DND-41 (cell line): ENCODE measurements at regions not wholly inside any gene's neighbourhood (a gene's known extent, or its start where the extent isn't known, plus 50 kb on each side); places are given as distances from the start of the nearest gene placed in this dataset.

ENCODE experiments used
- EZH2 ChIP-seq: IDR thresholded peaks from 3 replicates; pipeline ENCODE4 v1.6.1; 2012; ENCODE audit warnings: borderline replicate concordance, low read depth, mild to moderate bottlenecking, moderate library complexity, low read length, inconsistent platforms; ENCODE audit not compliant: severe bottlenecking
- TF ChIP-seq, protein P1 (sequence below): IDR thresholded peaks from 2 replicates; pipeline ENCODE4 v1.5.1; 2012; ENCODE audit warnings: borderline replicate concordance, low read length, moderate library complexity, mild to moderate bottlenecking; ENCODE audit not compliant: poor library complexity, severe bottlenecking; ENCODE audit errors: extremely low read depth

DNA sequence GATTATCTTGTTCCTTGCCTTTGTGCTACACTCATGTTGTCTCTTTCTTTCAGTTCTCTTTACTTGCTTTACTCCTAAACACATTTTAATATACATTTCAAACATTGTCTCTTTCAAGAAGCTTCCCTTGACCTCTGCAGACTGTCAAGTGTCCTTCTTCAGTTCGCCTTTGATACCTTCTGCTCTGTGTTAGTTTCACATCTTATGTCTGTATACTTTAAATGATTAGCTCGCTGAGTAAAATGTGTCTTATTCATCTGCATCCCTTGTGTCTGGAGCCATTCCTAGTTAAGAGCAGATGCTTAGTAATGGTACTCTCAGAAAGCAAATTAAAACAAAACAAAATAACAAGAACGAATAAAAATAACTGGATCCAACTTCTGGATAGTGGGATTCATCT is 303.3 kb downstream of the S1PR1 start:
- TF ChIP-seq, protein P1, sequence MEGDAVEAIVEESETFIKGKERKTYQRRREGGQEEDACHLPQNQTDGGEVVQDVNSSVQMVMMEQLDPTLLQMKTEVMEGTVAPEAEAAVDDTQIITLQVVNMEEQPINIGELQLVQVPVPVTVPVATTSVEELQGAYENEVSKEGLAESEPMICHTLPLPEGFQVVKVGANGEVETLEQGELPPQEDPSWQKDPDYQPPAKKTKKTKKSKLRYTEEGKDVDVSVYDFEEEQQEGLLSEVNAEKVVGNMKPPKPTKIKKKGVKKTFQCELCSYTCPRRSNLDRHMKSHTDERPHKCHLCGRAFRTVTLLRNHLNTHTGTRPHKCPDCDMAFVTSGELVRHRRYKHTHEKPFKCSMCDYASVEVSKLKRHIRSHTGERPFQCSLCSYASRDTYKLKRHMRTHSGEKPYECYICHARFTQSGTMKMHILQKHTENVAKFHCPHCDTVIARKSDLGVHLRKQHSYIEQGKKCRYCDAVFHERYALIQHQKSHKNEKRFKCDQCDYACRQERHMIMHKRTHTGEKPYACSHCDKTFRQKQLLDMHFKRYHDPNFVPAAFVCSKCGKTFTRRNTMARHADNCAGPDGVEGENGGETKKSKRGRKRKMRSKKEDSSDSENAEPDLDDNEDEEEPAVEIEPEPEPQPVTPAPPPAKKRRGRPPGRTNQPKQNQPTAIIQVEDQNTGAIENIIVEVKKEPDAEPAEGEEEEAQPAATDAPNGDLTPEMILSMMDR = no peak
- no peak for TF ChIP-seq EZH2
